Spleen (tissue), 11 donors: ENCODE measurements at regions not wholly inside any gene's neighbourhood (a gene's known extent, or its start where the extent isn't known, plus 50 kb on each side); places are given as distances from the start of the nearest gene placed in this dataset.

Experiments
- DNase-seq: peaks from one replicate; pipeline ENCODE4 v3.0.0-alpha.2; 2020
- H3K27ac ChIP-seq, 8 donors: fragments of 200-600 bp; sonication (generic) in 7 of 8; 1 replicate in 4 of 8; 2 replicates in 4 of 8; pipeline versions ENCODE4 v1.5.0 to v1.8.0; 2016 to 2021; ENCODE audit warnings: inconsistent platforms in 4 of 8, mild to moderate bottlenecking in 4 of 8, moderate library complexity in 1 of 8
- H3K27me3 ChIP-seq, 7 donors: fragments of 200-600 bp; sonication (generic) in 6 of 7; replicated peaks in 1 of 7; 1 replicate in 4 of 7; 2 replicates in 3 of 7; pipeline versions ENCODE4 v1.5.0 to v1.8.0; 2016 to 2021; ENCODE audit warnings: inconsistent platforms in 3 of 7, mild to moderate bottlenecking in 1 of 7
- H3K36me3 ChIP-seq, 6 donors: fragments of 200-600 bp; sonication (generic) in 5 of 6; 1 replicate in 4 of 6; 2 replicates in 2 of 6; pipeline versions ENCODE4 v1.5.0 to v1.8.0; 2016 to 2021; ENCODE audit warnings: inconsistent platforms in 2 of 6
- H3K4me1 ChIP-seq, 6 donors: fragments of 200-600 bp; sonication (generic) in 5 of 6; 1 replicate in 3 of 6; 2 replicates in 3 of 6; pipeline versions ENCODE4 v1.5.0 to v1.8.0; 2016 to 2021; ENCODE audit warnings: inconsistent platforms in 3 of 6
- H3K4me3 ChIP-seq, 8 donors: fragments of 200-600 bp; sonication (generic) in 7 of 8; 1 replicate in 4 of 8; 2 replicates in 4 of 8; pipeline versions ENCODE4 v1.5.0 to v1.8.0; 2016 to 2021; ENCODE audit warnings: inconsistent platforms in 4 of 8, mild to moderate bottlenecking in 4 of 8, moderate library complexity in 2 of 8
- H3K9me3 ChIP-seq, 8 donors: fragments of 200-600 bp; sonication (generic) in 7 of 8; 1 replicate in 4 of 8; 2 replicates in 4 of 8; pipeline versions ENCODE4 v1.5.0 to v1.8.0; 2016 to 2021; ENCODE audit warnings: inconsistent platforms in 4 of 8
- CTCF ChIP-seq, 11 experiments: fragments of 200-600 bp in 7 of 11; fragments of 450-650 bp in 4 of 11; sonication (generic) in 4 of 11; IDR thresholded peaks in 8 of 11; conservative IDR thresholded peaks in 3 of 11; 1 replicate in 7 of 11; 2 replicates in 4 of 11; pipeline versions ENCODE4 v1.4.0 to v1.8.0; 2016 to 2021; ENCODE audit warnings: antibody characterized with exemption in 11 of 11, inconsistent platforms in 4 of 11, mild to moderate bottlenecking in 1 of 11
- POLR2A ChIP-seq, 3 donors: fragments of 450-650 bp; IDR thresholded peaks; one replicate each; pipeline ENCODE4 v1.5.1; 2017; ENCODE audit warnings: antibody characterized with exemption in 3 of 3, mild to moderate bottlenecking in 1 of 3
- POLR2AphosphoS5 ChIP-seq, 3 donors: sonication (generic); formaldehyde crosslinking; IDR thresholded peaks; one replicate each; pipeline ENCODE4 v1.5.1; 2017; ENCODE audit warnings: antibody characterized with exemption in 3 of 3
- WGBS, 5 donors: extraction: QIAGEN DNeasy Blood & Tissue Kit in 3 of 5; methylation state at CpG; one replicate each; pipeline versions ENCODE4 v1.1.5 to v1.1.7; 2013 to 2018; 5-methylcytosine and 5-hydroxymethylcytosine counted together
- intact Hi-C: fragments of 100-400 bp; cut with DNase I; formaldehyde crosslinking; loops from one replicate; pipeline ENCODE4 v1.15.0; 2023; ENCODE audit warnings: low total_unique reads
- donor health status: healthy with polysubstance abuse.
- donor health status: DM: no; HTN: no; CAD: no; lungs with moderate emphysema.
- donor health status: DM: no; HTN: no; CAD: no.
- donor health status: Bipolar disorder and iron deficiency.
- donor health status: healthy.
- donor health status: DM: no; HTN: no; CAD: no.
- donor health status: DM: yes; HTN: yes; CAD: no.

- no peak for DNase-seq
- no peak for TF ChIP-seq CTCF (IDR thresholded peaks at IDR 0.05 in 8 of 11, conservative IDR thresholded peaks at IDR 0.05 in 3 of 11)
- no peak for TF ChIP-seq POLR2A (IDR thresholded peaks at IDR 0.05)
- TF ChIP-seq POLR2AphosphoS5 (IDR thresholded peaks at IDR 0.05) = no peak
- Histone ChIP-seq H3K9me3 (peaks cover 0 to 13% (median 0%) of the 10 kb centered on the region in 8 donors), H3K36me3 (no peaks in the 10 kb centered on the region), H3K27me3 (no peaks in the 10 kb centered on the region), H3K4me1 (no peaks in the 10 kb centered on the region), H3K27ac (no peak overlapping the region), H3K4me3 (no peak overlapping the region)
- intact Hi-C loops = no loop called here
Observed at GRCh38 chrY:15624370-15624769, 1100.0 kb downstream of the NLGN4Y start.

- H3K9me3 ChIP-seq = peaks cover 0 to 13% (median 0%) of the 10 kb centered on the region in 8 donors
- no peak overlapping the region for H3K4me3 ChIP-seq
- H3K36me3 ChIP-seq = no peaks in the 10 kb centered on the region
- no peaks in the 10 kb centered on the region for H3K27me3 ChIP-seq
- DNase-seq = no peak
- intact Hi-C loops = no loop called here
- H3K27ac ChIP-seq = no peak overlapping the region
- no peak for TF ChIP-seq CTCF (IDR thresholded peaks at IDR 0.05 in 8 of 11, conservative IDR thresholded peaks at IDR 0.05 in 3 of 11)
- no peak for TF ChIP-seq POLR2AphosphoS5 (IDR thresholded peaks at IDR 0.05)
- no peak for TF ChIP-seq POLR2A (IDR thresholded peaks at IDR 0.05)
- 39 to 57% (median 48%) methylated on average over 2 of the region's 2 CpGs; no CpG with 5 or more reads in 2 of the 5 donors for WGBS, 5 donors
- H3K4me1 ChIP-seq = no peaks in the 10 kb centered on the region
Observed at GRCh38 chrY:15624928-15625327, 1100.6 kb downstream of the NLGN4Y start.

- Histone ChIP-seq H3K4me1 (no peaks in the 10 kb centered on the region), H3K4me3 (no peak overlapping the region), H3K27ac (no peak overlapping the region), H3K27me3 (no peaks in the 10 kb centered on the region), H3K36me3 (no peaks in the 10 kb centered on the region), H3K9me3 (no peaks in the 10 kb centered on the region)
- TF ChIP-seq CTCF (IDR thresholded peaks at IDR 0.05 in 8 of 11, conservative IDR thresholded peaks at IDR 0.05 in 3 of 11) (no peak), POLR2A (IDR thresholded peaks at IDR 0.05) (no peak), POLR2AphosphoS5 (IDR thresholded peaks at IDR 0.05) (no peak)
- DNase-seq = no peak
- intact Hi-C loops = no loop called here
Observed at GRCh38 chrY:15648198-15648597, 1123.9 kb downstream of the NLGN4Y start.

GRCh38 chrY:15650056-15650455 is 1125.7 kb downstream of the NLGN4Y start:
- no peaks in the 10 kb centered on the region for H3K27me3 ChIP-seq
- WGBS, 5 donors = 69 to 80% (median 74%) methylated on average over 2 of the region's 2 CpGs; no CpG with 5 or more reads in 2 of the 5 donors
- no peak overlapping the region for H3K4me3 ChIP-seq
- intact Hi-C loops = no loop called here
- no peaks in the 10 kb centered on the region for H3K9me3 ChIP-seq
- no peaks in the 10 kb centered on the region for H3K36me3 ChIP-seq
- no peak overlapping the region for H3K27ac ChIP-seq
- no peaks in the 10 kb centered on the region for H3K4me1 ChIP-seq
- no peak for DNase-seq
- TF ChIP-seq CTCF (IDR thresholded peaks at IDR 0.05 in 8 of 11, conservative IDR thresholded peaks at IDR 0.05 in 3 of 11) (no peak), POLR2A (IDR thresholded peaks at IDR 0.05) (no peak), POLR2AphosphoS5 (IDR thresholded peaks at IDR 0.05) (no peak)
